Stimulated activated CD4-positive, alpha-beta T cell treated with anti-CD3 and anti-CD28 coated beads, TNF-alpha, amount 100 ng/mL, for 4 hours (primary cell): ENCODE measurements at regions not wholly inside any gene's neighbourhood (a gene's known extent, or its start where the extent isn't known, plus 50 kb on each side); places are given as distances from the start of the nearest gene placed in this dataset.

ENCODE experiments used
- DNase-seq, 3 experiments: peaks; one replicate each; pipeline ENCODE4 v3.0.0-alpha.2; 2020; ENCODE audit warnings: low read depth in 3 of 3

- DNase-seq = no peak
Measured at GRCh38 chr11:116302756-116303155, 470.0 kb downstream of the BUD13 start.

GRCh38 chr11:116301141-116301540 lies 471.6 kb downstream of the BUD13 start:
- DNase-seq = no peak

- no peak for DNase-seq
Measured at GRCh38 chr11:116300232-116300631, 472.6 kb downstream of the BUD13 start.

- DNase-seq = no peak
Measured at GRCh38 chr11:116294630-116295029, 478.2 kb downstream of the BUD13 start.

- no peak for DNase-seq
Measured at GRCh38 chr11:116287866-116288265, 484.9 kb downstream of the BUD13 start.

GRCh38 chr11:116285026-116285425 lies 487.8 kb downstream of the BUD13 start:
- no peak for DNase-seq

GRCh38 chr11:116283300-116283699 lies 489.5 kb downstream of the BUD13 start:
- DNase-seq = no peak

- no peak for DNase-seq
Measured at GRCh38 chr11:116282481-116282880, 490.3 kb downstream of the BUD13 start.

- DNase-seq = no peak
Measured at GRCh38 chr11:116281173-116282160, 491.3 kb downstream of the BUD13 start.

GRCh38 chr11:116279511-116279910 lies 493.3 kb downstream of the BUD13 start:
- DNase-seq = no peak

GRCh38 chr11:116278076-116278475 lies 494.7 kb downstream of the BUD13 start:
- DNase-seq = no peak

GRCh38 chr11:116276051-116277044 lies 496.4 kb downstream of the BUD13 start:
- peak; percentile 23 to 56 (median 44) for DNase-seq

- no peak for DNase-seq
Measured at GRCh38 chr11:116275635-116276034, 497.2 kb downstream of the BUD13 start.

GRCh38 chr11:116274521-116274920 lies 498.3 kb downstream of the BUD13 start:
- no peak for DNase-seq

- DNase-seq = no peak
Measured at GRCh38 chr11:116272181-116272789, 500.5 kb downstream of the BUD13 start.

- no peak for DNase-seq
Measured at GRCh38 chr11:116271479-116271878, 501.3 kb downstream of the BUD13 start.

GRCh38 chr11:116267146-116267545 lies 505.6 kb downstream of the BUD13 start:
- DNase-seq = no peak

GRCh38 chr11:116263770-116264169 lies 509.0 kb downstream of the BUD13 start:
- no peak for DNase-seq

GRCh38 chr11:116263019-116263418 lies 509.8 kb downstream of the BUD13 start:
- DNase-seq = no peak

GRCh38 chr11:116262370-116262769 lies 510.4 kb downstream of the BUD13 start:
- no peak for DNase-seq

- DNase-seq = no peak
Measured at GRCh38 chr11:116261606-116262005, 511.2 kb downstream of the BUD13 start.

- no peak for DNase-seq
Measured at GRCh38 chr11:116258821-116259220, 514.0 kb downstream of the BUD13 start.
